Activated CD4-positive, alpha-beta T cell treated with anti-CD3 and anti-CD28 coated beads for 1 hour (primary cell): ENCODE measurements at regions not wholly inside any gene's neighbourhood (a gene's known extent, or its start where the extent isn't known, plus 50 kb on each side); places are given as distances from the start of the nearest gene placed in this dataset.
"Not testable (repeated sequence)": the region's sequence is repeated elsewhere in the genome, so short reads cannot be mapped to it uniquely, and the experiment has no call there.

Source experiments
- DNase-seq: peaks from one replicate; pipeline ENCODE4 v3.0.0-alpha.2; 2020

- no peak for DNase-seq
These were observed 169.9 kb upstream of the ARHGEF26 start for GRCh38 chr3:153951276-153951675.

- no peak for DNase-seq
These were observed 169.1 kb upstream of the ARHGEF26 start for GRCh38 chr3:153952091-153952490.

- DNase-seq = no peak
These were observed 164.6 kb upstream of the ARHGEF26 start for GRCh38 chr3:153956613-153957012.

GRCh38 chr3:153957421-153957820 lies 163.8 kb upstream of the ARHGEF26 start:
- DNase-seq = no peak

GRCh38 chr3:153958635-153959595 lies 162.3 kb upstream of the ARHGEF26 start:
- no peak for DNase-seq

- no peak for DNase-seq
These were observed 160.6 kb upstream of the ARHGEF26 start for GRCh38 chr3:153960458-153961074.

GRCh38 chr3:153961494-153961893 lies 159.7 kb upstream of the ARHGEF26 start:
- DNase-seq = no peak

GRCh38 chr3:153963012-153963411 lies 158.2 kb upstream of the ARHGEF26 start:
- DNase-seq = no peak

- DNase-seq = no peak
These were observed 153.9 kb upstream of the ARHGEF26 start for GRCh38 chr3:153967260-153967659.

GRCh38 chr3:153970047-153970446 lies 151.1 kb upstream of the ARHGEF26 start:
- no peak for DNase-seq

GRCh38 chr3:153970741-153971347 lies 150.3 kb upstream of the ARHGEF26 start:
- no peak for DNase-seq

- DNase-seq = no peak
These were observed 148.3 kb upstream of the ARHGEF26 start for GRCh38 chr3:153972862-153973261.

- no peak for DNase-seq
These were observed 147.4 kb upstream of the ARHGEF26 start for GRCh38 chr3:153973722-153974265.

GRCh38 chr3:153974614-153975013 lies 146.6 kb upstream of the ARHGEF26 start:
- DNase-seq = no peak

- no peak for DNase-seq
These were observed 144.2 kb upstream of the ARHGEF26 start for GRCh38 chr3:153976891-153977554.

GRCh38 chr3:153978006-153978405 lies 143.2 kb upstream of the ARHGEF26 start:
- DNase-seq = no peak

- DNase-seq = no peak
These were observed 141.6 kb upstream of the ARHGEF26 start for GRCh38 chr3:153979418-153980251.

GRCh38 chr3:153980252-153980590 lies 141.0 kb upstream of the ARHGEF26 start:
- DNase-seq = no peak

GRCh38 chr3:153997364-153997763 lies 123.8 kb upstream of the ARHGEF26 start:
- not testable (repeated sequence) for DNase-seq

GRCh38 chr3:154003649-154004048 lies 117.5 kb upstream of the ARHGEF26 start:
- no peak for DNase-seq

- no peak for DNase-seq
These were observed 110.2 kb upstream of the ARHGEF26 start for GRCh38 chr3:154011036-154011435.

- DNase-seq = no peak
These were observed 107.5 kb upstream of the ARHGEF26 start for GRCh38 chr3:154013736-154014135.
